Astrocyte (in vitro differentiated cells and primary cell): ENCODE measurements at regions not wholly inside any gene's neighbourhood (a gene's known extent, or its start where the extent isn't known, plus 50 kb on each side); places are given as distances from the start of the nearest gene placed in this dataset.

Source experiments
- DNase-seq: peaks from one replicate; pipeline ENCODE4 v3.0.0-alpha.2; 2010; ENCODE audit warnings: low read depth
- FAIRE-seq: peaks from 2 replicates; lab custom pipeline; 2011; peaks lifted over from hg19 to GRCh38; lab: Jason Lieb, UNC
- H2AFZ ChIP-seq: 2 replicates; pipeline ENCODE4 v1.6.0; 2012; ENCODE audit warnings: low read depth, low read length, inconsistent platforms
- H3K27ac ChIP-seq: 2 replicates; pipeline ENCODE4 v1.5.1; 2011; ENCODE audit warnings: low read depth, low read length, inconsistent platforms
- H3K27me3 ChIP-seq: 2 replicates; pipeline ENCODE4 v1.6.0; 2011; ENCODE audit warnings: low read length, inconsistent platforms; ENCODE audit not compliant: insufficient read depth
- H3K36me3 ChIP-seq: 2 replicates; pipeline ENCODE4 v1.5.1; 2011; ENCODE audit warnings: low read length, inconsistent platforms; ENCODE audit not compliant: insufficient read depth
- H3K4me1 ChIP-seq: 2 replicates; pipeline ENCODE4 v1.5.1; 2011; ENCODE audit warnings: low read length, inconsistent platforms; ENCODE audit not compliant: insufficient read depth
- H3K4me2 ChIP-seq: 2 replicates; pipeline ENCODE4 v1.6.0; 2012; ENCODE audit warnings: low read length, inconsistent platforms
- H3K4me3 ChIP-seq: 2 replicates; pipeline ENCODE4 v1.5.1; 2011; ENCODE audit warnings: low read depth, mild to moderate bottlenecking, low read length, inconsistent platforms; ENCODE audit not compliant: insufficient read depth
- H3K79me2 ChIP-seq: 2 replicates; pipeline ENCODE4 v1.6.0; 2012; ENCODE audit warnings: mild to moderate bottlenecking, low read length, inconsistent platforms; ENCODE audit not compliant: insufficient read depth
- H3K9ac ChIP-seq: 2 replicates; pipeline ENCODE4 v1.6.0; 2012; ENCODE audit warnings: mild to moderate bottlenecking, low read length, inconsistent platforms
- H3K9me3 ChIP-seq: 2 replicates; pipeline ENCODE4 v1.5.1; 2012; ENCODE audit warnings: low read depth, mild to moderate bottlenecking, low read length, inconsistent platforms; ENCODE audit not compliant: insufficient read depth
- H4K20me1 ChIP-seq: 2 replicates; pipeline ENCODE4 v1.6.0; 2012; ENCODE audit warnings: low read length, inconsistent platforms; ENCODE audit not compliant: insufficient read depth
- H3K27ac Mint-ChIP-seq: one replicate; pipeline ENCODE4 v1.8.0; 2021; ENCODE audit warnings: mild to moderate bottlenecking, mixed read lengths; ENCODE audit not compliant: unreplicated experiment
- H3K27me3 Mint-ChIP-seq: one replicate; pipeline ENCODE4 v1.8.0; 2021; ENCODE audit warnings: low read depth, mixed read lengths; ENCODE audit not compliant: unreplicated experiment
- H3K36me3 Mint-ChIP-seq: one replicate; pipeline ENCODE4 v1.8.0; 2021; ENCODE audit warnings: low read depth, mixed read lengths; ENCODE audit not compliant: unreplicated experiment
- H3K4me1 Mint-ChIP-seq: one replicate; pipeline ENCODE4 v1.8.0; 2021; ENCODE audit warnings: low read depth, mixed read lengths; ENCODE audit not compliant: unreplicated experiment
- H3K4me3 Mint-ChIP-seq: one replicate; pipeline ENCODE4 v1.8.0; 2021; ENCODE audit warnings: mild to moderate bottlenecking, moderate library complexity, mixed read lengths; ENCODE audit not compliant: unreplicated experiment
- H3K9me3 Mint-ChIP-seq: one replicate; pipeline ENCODE4 v1.8.0; 2021; ENCODE audit warnings: mild to moderate bottlenecking, mixed read lengths; ENCODE audit not compliant: unreplicated experiment
- EZH2 ChIP-seq: IDR thresholded peaks from 2 replicates; pipeline ENCODE4 v1.6.1; 2012; ENCODE audit warnings: mild to moderate bottlenecking, low read length, inconsistent platforms; ENCODE audit not compliant: insufficient read depth
- TF ChIP-seq, protein P1 (sequence below): IDR thresholded peaks from 2 replicates; pipeline ENCODE4 v1.5.1; 2011; ENCODE audit warnings: low read depth, mild to moderate bottlenecking, inconsistent platforms, low read length, moderate library complexity; ENCODE audit not compliant: insufficient read depth

DNA sequence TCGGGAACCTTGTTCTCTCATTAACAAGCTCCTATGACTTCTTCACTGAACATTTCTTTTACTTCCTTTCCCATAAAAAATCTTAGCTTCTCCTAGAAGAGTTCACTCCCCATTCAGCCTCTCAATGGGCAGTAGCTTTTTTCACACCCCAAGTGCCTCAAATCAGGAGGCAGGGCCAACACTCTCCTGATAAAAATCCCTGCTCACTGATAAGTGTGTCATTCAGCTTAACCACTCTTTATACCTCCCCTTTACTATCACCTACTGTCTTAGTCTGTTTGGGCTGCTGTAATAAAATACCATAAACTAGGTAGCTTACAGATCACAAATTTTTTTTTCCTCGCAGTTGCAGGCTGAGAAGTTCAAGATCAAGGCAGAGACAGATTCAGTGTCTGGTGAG, 400.4 kb downstream of the WDR72 start:
- no peaks in the 10 kb centered on the region for H3K27me3 ChIP-seq
- Mint-ChIP-seq H3K9me3 (no peaks in the 10 kb centered on the region), H3K27ac (no peak overlapping the region), H3K4me3 (no peak overlapping the region), H3K4me1 (peaks cover 5% of the 10 kb centered on the region), H3K36me3 (no peaks in the 10 kb centered on the region), H3K27me3 (peaks cover 4% of the 10 kb centered on the region)
- no peaks in the 10 kb centered on the region for H3K36me3 ChIP-seq
- DNase-seq (no peak), FAIRE-seq (no peak)
- H3K27ac ChIP-seq, result no peak overlapping the region
- H3K9me3 ChIP-seq, result no peaks in the 10 kb centered on the region
- no peak overlapping the region for H3K9ac ChIP-seq
- H3K4me3 ChIP-seq, result no peak overlapping the region
- H3K4me1 ChIP-seq, result no peaks in the 10 kb centered on the region
- TF ChIP-seq EZH2, result no peak
- TF ChIP-seq, protein P1, sequence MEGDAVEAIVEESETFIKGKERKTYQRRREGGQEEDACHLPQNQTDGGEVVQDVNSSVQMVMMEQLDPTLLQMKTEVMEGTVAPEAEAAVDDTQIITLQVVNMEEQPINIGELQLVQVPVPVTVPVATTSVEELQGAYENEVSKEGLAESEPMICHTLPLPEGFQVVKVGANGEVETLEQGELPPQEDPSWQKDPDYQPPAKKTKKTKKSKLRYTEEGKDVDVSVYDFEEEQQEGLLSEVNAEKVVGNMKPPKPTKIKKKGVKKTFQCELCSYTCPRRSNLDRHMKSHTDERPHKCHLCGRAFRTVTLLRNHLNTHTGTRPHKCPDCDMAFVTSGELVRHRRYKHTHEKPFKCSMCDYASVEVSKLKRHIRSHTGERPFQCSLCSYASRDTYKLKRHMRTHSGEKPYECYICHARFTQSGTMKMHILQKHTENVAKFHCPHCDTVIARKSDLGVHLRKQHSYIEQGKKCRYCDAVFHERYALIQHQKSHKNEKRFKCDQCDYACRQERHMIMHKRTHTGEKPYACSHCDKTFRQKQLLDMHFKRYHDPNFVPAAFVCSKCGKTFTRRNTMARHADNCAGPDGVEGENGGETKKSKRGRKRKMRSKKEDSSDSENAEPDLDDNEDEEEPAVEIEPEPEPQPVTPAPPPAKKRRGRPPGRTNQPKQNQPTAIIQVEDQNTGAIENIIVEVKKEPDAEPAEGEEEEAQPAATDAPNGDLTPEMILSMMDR, result no peak
- no peak overlapping the region for H3K4me2 ChIP-seq
- H2AFZ ChIP-seq, result no peak overlapping the region
- no peaks in the 10 kb centered on the region for H4K20me1 ChIP-seq
- no peaks in the 10 kb centered on the region for H3K79me2 ChIP-seq

GRCh38 chr15:53354874-53355273, 404.6 kb downstream of the WDR72 start:
- peaks cover 6% of the 10 kb centered on the region for H3K27me3 Mint-ChIP-seq
- no peaks in the 10 kb centered on the region for H3K9me3 Mint-ChIP-seq
- Histone ChIP-seq H3K4me2 (no peak overlapping the region), H3K4me3 (no peak overlapping the region), H2AFZ (no peak overlapping the region), H3K27me3 (no peaks in the 10 kb centered on the region), H3K27ac (no peak overlapping the region), H4K20me1 (no peaks in the 10 kb centered on the region), H3K9me3 (no peaks in the 10 kb centered on the region), H3K79me2 (no peaks in the 10 kb centered on the region), H3K4me1 (no peaks in the 10 kb centered on the region), H3K36me3 (no peaks in the 10 kb centered on the region), H3K9ac (no peak overlapping the region)
- no peak overlapping the region for H3K4me3 Mint-ChIP-seq
- no peak for TF ChIP-seq EZH2
- TF ChIP-seq, protein P1, result no peak
- H3K27ac Mint-ChIP-seq, result no peak overlapping the region
- H3K4me1 Mint-ChIP-seq, result peaks cover 8% of the 10 kb centered on the region
- FAIRE-seq, result no peak
- DNase-seq, result no peak
- no peaks in the 10 kb centered on the region for H3K36me3 Mint-ChIP-seq

DNA sequence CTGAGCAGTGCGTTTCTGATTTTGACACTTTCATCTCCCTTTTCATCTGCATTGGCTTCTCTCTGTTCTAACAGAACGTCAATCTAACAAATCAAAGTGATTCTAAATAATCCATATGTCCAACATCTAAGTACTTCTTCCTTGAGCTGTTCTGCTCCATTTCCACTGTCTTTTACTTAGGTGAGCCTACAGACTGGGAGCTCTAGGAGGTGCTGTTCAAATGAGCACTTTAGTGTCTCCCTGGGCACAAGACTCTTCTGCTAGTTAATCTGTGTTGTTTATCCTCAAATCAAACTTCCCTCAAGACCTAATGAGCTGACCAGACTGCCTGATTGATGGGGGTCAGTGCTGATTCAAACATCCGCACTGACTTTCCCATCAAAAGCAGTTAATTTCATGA, 408.1 kb downstream of the WDR72 start:
- TF ChIP-seq, protein P1, result no peak
- TF ChIP-seq EZH2, result no peak
- FAIRE-seq, result no peak
- no peak overlapping the region for H3K9ac ChIP-seq

More for the DNA sequence above, 408.1 kb downstream of the WDR72 start:
- Mint-ChIP-seq H3K9me3 (no peaks in the 10 kb centered on the region), H3K4me3 (no peak overlapping the region), H3K4me1 (peaks cover 8% of the 10 kb centered on the region), H3K27me3 (peaks cover 8% of the 10 kb centered on the region), H3K27ac (no peak overlapping the region), H3K36me3 (no peaks in the 10 kb centered on the region)
- Histone ChIP-seq H4K20me1 (no peaks in the 10 kb centered on the region), H3K9me3 (no peaks in the 10 kb centered on the region), H3K4me1 (no peaks in the 10 kb centered on the region), H2AFZ (no peak overlapping the region), H3K27ac (no peak overlapping the region), H3K79me2 (no peaks in the 10 kb centered on the region), H3K36me3 (no peaks in the 10 kb centered on the region), H3K4me3 (no peak overlapping the region), H3K4me2 (no peak overlapping the region), H3K27me3 (no peaks in the 10 kb centered on the region)
- no peak for DNase-seq
